HG02840 (cell line): ENCODE measurements at regions not wholly inside any gene's neighbourhood (a gene's known extent, or its start where the extent isn't known, plus 50 kb on each side); places are given as distances from the start of the nearest gene placed in this dataset.

ENCODE experiments used
- ATAC-seq: cut with Tn5 transposase; IDR thresholded peaks from one replicate; pipeline ENCODE4 v1.9.1; 2021; ENCODE audit warnings: mild to moderate bottlenecking, moderate library complexity, moderate number of reproducible peaks; ENCODE audit not compliant: unreplicated experiment, low FRiP score

DNA sequence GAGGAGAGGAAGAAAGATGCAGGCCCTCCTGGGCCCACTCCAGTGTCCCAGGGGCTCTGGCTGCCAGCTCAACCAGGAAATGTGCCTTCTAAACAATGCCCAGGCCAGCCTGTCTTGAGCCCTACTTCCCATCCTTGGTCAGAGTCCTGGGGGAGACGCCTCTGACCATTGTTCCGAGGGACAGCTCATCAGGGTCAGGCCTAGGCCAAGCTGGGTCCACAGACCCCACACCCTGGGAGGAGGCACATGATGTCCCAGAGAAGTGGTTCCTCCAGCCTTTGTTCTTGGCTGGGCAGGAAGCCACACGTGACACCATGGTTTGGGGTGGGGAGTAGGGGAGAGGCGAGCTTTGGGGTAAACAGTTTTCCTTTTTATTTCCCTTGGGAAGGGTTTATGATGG lies 102.5 kb downstream of the EFNB1 start:
- ATAC-seq = no peak

DNA sequence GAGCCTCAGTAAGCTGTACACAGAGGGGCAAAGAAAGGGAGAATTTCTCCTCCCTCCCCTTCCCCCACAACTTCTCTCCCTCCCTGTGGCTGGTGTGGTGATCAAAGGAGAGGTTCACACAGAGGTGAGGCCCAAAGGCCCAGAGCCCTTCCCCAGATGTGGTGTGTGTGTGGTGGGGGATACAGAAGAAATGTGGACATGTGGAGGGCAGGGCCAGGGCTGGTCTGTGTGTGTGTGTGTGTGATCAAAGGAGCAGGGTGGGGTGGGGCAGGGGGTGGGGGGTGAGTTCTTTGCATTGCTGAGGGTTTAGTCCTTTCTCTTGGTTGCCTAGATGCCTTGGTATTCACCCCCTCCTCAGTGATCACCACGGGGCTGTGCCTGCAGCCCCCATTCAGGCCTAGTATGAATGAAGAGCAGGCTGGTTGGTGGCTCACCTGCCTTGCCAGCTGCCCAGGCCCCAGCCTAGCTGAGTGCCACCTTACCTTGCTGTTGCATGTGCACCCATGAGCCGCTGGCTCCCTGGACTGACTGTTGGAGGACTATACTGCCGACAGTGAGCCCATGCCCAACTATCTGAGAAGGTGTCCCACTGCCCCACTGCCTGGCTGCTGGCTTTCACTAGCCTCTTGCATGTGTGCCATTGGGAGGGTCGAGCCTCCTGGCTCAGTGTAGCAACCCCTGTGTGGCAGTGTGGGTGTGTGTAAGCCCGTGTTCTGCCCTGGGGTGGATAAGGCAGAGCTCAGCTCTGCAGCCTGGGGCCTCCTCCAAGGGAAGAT lies 101.9 kb downstream of the EFNB1 start:
- no peak for ATAC-seq

DNA sequence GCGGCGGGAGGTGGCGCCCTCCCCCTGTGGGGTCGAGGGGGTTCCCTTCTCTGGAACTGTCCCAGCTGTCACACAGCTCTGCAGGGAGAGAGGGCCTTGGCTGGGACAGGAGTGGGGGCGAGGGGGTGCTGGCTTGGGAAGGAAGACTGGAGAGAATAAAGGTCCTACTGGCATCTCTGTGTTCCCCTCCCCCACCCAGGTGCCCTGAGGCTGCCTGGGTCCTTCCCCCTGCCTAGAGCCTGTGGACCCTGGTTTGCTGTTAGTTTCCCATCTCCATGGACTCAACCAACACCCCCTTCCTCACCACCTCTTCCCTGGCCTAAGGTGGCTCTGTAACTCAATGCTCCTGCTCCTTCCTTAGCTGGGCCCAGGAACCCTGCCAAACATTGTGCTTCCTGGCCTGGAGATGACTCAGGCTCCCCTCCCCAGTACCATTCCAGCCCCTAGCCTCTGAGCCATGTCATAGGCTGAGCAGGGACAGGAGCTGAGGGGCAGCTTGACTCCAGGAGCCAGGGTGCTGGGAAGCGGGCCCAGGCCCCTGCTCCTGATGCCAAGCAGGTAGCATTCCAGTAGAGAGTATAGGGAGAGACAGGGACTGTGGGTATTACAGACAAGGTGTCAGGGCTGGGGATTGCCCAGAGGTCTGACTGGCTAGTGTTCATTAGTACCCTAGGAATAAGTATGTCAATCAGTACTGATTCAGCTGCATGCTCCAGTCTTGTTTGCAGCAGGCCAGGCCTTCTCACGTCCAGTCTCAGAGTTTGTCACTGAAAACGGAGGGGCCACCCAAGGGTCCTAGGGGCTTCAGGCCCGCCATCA lies 100.7 kb downstream of the EFNB1 start:
- ATAC-seq = no peak

DNA sequence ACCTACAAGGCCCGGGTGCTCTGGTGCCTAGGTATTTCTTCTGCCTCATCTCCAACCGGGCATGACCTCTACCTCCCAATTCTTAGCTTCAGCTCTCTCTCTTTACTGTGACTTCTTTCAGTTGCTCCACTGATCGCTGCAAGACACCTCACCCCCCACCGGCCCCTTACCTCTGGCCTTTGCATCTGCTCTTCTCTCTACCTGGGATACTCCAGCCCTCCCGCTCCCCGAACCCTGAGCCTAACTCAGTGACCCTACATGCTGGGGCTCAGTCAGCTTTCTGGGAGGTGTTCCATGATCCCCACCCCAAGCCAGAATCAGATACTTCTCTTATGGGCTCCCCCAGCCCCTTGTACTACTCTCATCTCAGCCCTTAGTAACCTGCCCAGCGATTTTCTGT lies 99.6 kb downstream of the EFNB1 start:
- no peak for ATAC-seq

DNA sequence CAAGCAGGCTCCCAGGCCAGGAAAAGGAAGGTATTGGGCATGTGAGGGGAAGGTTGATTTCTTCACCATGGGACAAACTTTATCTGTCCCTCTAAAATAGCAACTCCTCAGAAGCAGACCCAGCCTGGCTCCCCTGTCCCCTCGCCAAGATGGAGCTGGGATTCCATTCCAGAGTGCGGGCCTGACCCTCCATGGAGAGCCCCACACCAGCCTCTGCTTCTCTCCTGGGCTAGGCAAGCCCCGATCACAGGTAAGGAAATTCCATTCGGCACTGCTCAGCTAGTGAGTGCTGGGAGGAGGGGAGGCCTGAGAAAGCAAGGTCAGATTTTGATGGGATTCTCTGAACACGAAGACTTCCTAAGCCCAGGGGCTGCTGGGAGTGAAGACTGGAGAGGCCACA lies 98.4 kb downstream of the EFNB1 start:
- no peak for ATAC-seq

DNA sequence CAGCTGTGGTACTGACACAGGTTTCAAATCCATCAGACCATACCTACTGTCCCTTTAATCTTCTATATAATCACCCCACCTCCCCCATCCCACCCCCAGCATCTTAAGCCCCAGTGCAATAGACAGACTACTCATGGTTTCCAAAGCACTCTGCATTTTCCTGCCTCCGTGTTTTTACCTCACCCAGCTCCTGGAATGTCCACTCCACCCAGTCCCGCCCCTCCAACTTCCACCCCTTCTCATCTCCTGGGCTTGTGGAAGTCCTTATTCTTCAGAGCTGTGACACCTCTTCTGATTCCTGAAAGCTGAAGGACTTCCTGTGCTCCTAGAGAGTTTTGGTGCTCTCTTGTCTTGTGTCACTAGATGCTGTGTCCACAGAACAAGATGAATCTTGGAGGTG lies 94.3 kb downstream of the EFNB1 start:
- ATAC-seq = no peak

DNA sequence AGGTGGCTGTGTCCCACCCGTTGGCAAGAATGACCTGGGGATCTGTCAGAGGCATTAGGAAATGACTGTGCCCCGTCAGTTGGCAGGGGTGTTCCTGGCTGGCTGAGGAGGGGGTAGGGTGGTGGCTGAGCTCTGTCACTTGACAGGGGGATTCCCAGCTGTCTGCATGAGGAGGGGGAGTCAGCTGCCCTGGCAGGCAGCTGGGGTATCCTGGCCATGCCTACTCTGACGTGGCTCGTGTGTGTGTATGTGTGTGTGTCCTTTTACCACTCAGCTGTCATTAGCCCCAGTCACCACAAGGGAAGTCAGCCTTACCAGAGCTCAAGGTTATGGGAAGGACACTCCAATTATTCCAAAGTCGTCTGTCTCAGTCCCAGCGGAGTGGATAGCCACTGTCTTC lies 93.2 kb downstream of the EFNB1 start:
- ATAC-seq = no peak

DNA sequence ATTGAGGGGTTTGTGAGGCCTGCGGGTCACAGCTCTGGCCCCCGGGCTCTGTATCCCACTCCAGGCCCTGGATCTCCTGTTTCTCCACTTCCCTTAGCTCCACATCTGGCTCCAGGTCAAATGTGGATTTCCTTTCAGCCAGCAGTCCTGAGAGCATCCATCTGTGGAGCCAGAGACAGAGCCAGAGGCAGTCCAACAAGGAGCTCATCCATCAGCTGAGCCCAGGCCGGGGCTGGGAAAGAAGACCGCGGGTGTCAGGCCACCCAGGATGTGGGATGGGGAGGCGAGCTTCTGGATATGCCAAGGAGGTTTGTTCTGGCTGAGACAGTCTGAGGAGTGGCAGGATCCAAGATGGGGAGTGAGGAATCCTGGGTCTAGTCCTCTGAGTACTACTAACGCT lies 91.7 kb downstream of the EFNB1 start:
- no peak for ATAC-seq

DNA sequence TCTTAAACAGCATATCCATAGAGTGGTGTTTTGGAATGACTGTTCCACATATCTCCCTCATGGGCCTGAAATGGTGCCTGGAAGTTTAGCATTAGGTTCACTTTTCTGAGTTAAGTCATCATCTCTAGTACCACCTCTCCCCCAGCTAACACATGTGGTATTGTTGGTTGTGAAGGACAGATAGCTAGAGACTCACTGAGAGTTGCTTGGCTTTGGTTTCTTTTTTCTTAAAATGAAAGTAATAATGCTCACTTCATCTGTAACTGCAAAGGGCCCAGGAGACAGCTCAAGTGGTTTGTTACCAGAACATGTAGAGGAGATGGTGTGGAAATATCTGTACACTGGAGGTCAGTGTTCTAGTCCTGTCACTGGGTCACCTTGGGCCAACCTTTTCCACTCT lies 90.9 kb downstream of the EFNB1 start:
- ATAC-seq = no peak

DNA sequence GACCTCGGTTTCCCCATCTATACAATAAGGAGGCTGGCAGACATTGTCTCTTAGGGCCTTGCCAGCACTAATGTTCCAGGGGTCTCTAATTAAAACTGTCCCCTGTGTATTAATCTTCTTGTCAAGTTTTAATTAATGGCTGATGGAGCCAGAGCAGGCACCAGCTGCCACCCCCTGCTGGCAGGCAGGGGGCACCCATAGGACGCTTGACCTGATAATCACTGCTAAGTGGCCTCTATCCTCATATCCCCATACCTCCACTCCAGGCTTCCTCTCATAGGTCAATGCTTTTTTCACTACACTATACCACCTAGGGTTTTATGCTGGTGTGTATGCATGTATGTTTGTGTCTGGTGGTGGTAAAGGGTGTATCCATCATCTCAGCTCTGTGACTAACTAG lies 89.4 kb downstream of the EFNB1 start:
- no peak for ATAC-seq

DNA sequence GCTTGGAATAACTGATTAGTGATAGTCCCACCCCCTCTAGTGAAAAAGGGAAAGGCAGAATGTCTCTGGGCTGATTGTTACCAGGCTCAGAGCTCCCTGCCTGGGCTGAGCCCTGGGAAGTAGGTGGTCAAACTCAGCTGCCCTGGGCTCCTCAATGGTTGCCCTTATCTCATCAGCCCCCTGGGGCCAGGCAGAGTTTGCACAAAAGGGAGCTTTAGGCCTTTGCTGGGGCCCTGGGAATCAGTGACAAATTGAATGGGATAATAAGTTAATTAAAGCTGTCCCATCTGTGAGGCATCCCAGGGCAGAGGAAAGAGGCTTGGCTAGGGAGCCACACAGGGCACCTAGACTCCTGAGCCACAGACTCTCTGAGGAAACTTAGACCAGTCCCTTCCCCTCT lies 89.0 kb downstream of the EFNB1 start:
- ATAC-seq = no peak

DNA sequence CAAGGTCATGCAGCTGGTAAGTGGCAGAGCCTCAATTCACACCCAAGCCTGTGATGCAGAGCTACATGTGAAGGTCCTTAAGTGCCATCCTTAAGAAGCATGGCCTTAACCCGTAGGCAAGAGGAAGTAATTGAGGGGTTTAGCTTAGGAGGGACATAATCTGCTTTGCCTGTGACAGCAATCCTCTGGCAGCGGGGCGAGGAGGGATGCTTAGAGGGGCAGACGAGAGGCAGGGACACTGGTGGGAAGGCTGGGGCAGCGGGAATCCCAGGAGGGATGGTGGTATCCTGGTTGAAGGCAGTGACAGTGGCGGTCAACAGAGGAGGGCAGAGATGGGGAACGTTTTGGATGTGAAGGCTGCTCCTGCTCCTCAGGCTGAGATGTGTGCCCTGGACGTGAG lies 88.1 kb downstream of the EFNB1 start:
- ATAC-seq = no peak

DNA sequence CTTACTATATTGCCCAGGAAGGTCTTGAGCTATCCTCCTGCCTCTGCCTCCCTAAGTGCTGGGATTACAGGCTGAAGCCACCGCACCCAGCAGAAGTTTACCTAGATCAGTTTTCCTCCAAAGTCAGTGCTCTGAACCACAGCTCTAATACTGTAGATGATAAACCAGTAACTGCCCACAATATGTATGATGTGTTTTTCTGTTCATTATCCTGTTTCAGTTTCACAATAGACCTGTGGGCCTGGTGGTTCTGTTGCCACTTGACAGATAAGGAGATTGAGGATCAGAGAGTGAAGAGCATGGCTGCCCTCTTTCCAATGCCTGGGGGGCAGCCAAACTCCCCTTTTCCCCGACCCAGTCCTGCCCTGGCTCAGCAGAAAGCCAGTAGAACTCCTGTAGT lies 87.0 kb downstream of the EFNB1 start:
- no peak for ATAC-seq

DNA sequence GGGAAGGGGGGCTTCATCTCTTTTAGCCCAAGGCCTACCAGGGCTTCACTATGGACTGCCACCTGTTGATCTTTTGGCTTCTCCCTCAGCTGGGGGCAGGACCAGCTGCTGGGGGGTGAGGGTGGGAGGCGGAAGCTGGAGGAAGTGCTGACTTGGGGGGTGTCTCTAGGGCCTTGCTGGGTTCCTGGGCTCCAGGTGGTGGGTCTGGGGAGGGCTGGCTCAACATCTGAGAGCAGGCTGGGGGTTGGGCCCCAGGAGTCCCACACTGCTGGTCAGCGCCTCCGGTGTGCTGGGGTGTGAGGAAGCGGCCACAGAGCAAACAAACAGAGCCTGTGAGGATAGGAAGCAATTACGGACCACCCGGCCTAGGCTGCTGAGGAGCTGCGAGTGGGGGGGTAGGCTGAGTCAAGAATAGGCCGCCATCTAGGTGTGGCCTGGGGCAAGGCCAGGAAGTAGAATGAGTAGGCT lies 85.7 kb downstream of the EFNB1 start:
- no peak for ATAC-seq

DNA sequence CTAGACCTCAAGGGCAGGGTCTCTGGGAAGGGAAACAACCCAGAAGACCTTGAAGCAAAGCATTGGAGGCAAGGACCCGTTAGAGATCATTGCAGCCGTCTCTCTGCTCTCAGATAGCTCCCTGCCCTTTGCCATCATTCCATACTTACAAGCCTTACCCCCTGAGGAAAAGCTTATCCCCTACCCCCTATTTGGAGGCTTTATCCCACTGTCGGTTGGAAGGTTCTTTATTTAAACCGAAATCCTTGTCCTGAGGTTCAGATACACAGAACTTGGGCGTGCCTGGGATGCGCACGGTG lies 84.4 kb downstream of the EFNB1 start:
- ATAC-seq = no peak

DNA sequence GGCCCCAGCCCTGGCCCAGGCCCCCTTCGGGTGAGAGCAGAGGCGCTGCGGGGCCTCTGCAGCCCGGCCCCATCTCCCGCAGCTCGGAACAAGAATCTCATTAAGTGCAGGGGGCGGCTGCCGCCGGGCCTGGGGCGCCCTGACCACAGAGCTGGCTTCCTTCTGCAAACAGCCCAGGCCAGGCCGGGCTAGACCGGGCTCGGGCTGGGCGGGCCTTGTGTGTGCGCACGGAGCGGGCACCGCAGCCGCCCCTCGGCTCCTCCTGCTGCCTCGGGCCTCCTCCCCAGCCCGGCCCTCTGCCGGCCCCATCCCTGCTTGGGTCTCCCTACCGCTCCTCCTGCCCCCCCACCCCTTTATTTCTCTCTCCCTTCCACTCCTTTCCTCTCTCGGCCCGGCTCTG lies 83.3 kb downstream of the EFNB1 start:
- ATAC-seq = no peak

DNA sequence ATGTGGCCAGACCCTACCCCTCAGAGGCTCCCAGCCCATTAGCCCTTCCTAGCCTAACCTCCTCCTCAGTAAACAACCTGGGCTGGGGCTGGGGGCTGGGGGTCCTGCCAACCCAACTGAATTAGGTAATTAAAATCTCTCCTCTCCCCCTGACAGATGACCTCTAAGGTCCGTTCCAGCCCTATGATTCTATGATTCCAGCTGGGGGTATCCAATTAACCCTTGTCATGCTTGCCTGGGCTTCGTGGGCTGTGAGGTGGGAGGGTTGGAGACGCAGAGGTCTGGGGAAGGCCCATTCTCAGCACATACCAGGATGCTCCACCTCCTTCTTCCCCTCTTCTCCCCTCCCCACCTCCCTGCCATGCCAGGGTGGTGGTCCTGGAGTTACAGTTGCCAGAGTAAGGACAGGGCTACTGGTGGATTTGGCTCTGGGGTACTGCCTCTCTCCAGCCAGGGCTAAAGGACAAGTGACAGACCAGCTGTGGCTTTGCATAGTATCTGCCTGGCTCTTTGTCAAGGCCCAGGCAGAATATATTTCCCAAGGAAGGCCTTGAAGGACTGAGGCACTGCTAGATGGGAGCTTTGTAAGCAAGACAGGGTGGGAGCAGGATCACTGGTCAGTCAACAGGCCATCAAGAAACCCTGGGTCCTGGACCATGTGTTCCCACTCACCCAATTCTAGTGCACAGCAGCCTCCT lies 82.1 kb downstream of the EFNB1 start:
- no peak for ATAC-seq

DNA sequence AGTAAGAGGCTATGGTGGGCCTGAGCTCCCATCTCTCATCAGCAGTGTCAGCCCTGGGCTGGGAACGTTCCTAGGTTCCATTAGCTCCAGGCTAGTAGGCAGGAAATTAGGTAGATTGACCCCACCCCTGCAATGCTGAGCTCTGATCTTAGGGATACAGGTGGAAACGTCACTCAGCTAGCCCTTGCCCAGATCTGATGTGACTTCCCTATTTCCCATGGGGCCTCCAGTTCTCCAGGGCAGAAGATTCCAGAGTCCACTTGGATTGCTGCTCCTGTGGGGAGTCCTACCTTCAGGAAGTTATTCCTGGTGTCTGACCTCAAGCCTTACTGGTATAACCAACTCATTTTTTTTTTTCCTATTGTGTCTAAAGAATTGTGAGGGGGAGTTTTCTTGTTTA lies 81.1 kb downstream of the EFNB1 start:
- no peak for ATAC-seq

DNA sequence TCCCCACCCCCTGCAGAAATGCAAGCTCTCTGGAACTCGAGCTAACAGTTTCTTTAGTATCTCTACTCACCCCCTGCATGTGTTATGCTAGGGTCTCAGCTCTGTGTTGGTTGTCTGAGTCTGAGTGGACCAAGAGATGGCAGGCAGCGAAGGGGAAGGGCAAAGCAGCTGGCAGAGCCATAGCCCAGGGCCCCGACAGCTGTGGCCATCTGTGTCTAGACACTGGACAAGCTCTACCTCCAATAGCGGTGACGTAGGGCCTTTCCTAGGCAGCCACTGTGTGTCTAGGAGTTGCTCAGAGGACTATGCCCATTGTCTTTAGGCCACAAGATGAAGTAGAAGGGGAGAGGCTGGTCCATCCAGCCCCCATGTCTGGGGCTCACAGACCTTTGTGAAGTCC lies 79.2 kb downstream of the EFNB1 start:
- no peak for ATAC-seq

DNA sequence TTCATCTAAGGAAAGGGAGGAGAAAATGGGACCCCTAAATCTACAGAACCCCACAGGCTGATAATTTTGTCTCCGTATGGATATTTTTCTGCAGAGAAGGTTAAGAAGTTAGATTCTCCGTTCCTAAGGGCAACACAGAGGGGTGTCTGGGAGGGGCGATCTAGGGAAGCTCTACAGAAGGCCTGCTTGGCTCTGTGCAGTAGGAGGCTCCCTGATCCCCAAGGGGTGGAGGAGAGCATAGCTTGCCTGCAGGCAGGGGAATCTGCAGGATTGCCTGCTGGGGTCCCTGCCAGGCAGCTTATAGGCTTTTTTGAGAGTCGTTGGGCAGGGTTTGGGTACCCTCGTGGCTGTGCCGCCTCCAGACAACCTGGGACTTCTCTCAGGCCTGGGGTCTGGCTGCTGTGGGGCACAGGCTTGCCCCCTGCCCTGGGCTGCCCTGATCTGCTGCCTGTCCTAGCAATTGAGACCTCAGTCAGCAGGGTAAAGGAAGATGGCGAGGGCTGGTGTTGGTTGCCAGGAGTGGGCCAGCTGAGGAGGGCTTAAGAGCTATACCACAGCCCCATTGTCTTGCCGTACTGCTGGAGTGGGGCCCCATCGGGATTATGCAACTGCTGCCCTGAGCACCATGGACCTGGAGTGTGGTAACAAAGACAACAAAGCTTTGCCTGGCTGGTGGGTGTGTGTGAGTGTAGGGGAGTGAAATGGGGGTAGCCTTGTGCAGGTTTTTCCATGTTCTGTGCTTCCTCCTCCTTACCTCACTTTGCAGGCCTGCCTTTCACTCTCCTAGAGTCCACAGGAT lies 74.1 kb downstream of the EFNB1 start:
- ATAC-seq = no peak

DNA sequence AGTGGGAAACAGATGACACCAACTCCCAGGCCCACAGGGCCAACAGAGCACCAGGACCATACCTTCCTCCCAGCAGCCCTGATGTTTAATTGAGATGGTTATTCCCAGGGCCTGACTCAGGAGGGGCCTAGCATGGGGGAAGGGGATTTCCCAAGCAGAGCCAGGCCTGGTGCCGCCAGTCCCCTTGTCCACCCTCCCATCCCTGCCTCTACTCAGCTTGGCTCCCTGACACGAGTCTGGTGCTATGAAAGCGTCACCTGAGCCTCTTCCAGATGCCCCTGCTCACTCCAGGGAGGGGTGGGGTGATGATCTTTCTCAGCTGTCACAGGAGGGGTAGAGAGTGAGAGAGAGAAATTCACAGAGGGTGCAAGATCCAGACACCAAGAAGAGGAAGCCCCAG lies 72.7 kb downstream of the EFNB1 start:
- ATAC-seq = no peak
